ENCODE measurements at regions not wholly inside any gene's neighbourhood (a gene's known extent, or its start where the extent isn't known, plus 50 kb on each side); places are given as distances from the start of the nearest gene placed in this dataset.

GRCh38 chr3:189042832-189043231 is 128.9 kb upstream of the TPRG1 start:
- DNase-seq (ENCODE audit: low read depth in 2 of 2): no peak

GRCh38 chr3:189049458-189050236 is 122.1 kb upstream of the TPRG1 start:
- DNase-seq (ENCODE audit: low read depth in 2 of 2): no peak

GRCh38 chr3:189053322-189053721 is 118.4 kb upstream of the TPRG1 start:
- DNase-seq (ENCODE audit: low read depth in 2 of 2): no peak

GRCh38 chr3:189056646-189057335 is 115.0 kb upstream of the TPRG1 start:
- no peak for DNase-seq (ENCODE audit: low read depth in 2 of 2)

GRCh38 chr3:189057369-189057768 is 114.4 kb upstream of the TPRG1 start:
- DNase-seq (ENCODE audit: low read depth in 2 of 2): no peak

- no peak for DNase-seq (ENCODE audit: low read depth in 2 of 2)
Observed at GRCh38 chr3:189058071-189058470, 113.7 kb upstream of the TPRG1 start.

GRCh38 chr3:189070965-189071364 is 100.8 kb upstream of the TPRG1 start:
- no peak for DNase-seq (ENCODE audit: low read depth in 2 of 2)

GRCh38 chr3:189071446-189071845 is 100.3 kb upstream of the TPRG1 start:
- no peak for DNase-seq (ENCODE audit: low read depth in 2 of 2)

- DNase-seq (ENCODE audit: low read depth in 2 of 2): no peak
Observed at GRCh38 chr3:189076449-189076848, 95.3 kb upstream of the TPRG1 start.

GRCh38 chr3:189080745-189081144 is 91.0 kb upstream of the TPRG1 start:
- DNase-seq (ENCODE audit: low read depth in 2 of 2): no peak

GRCh38 chr3:189082666-189083427 is 88.9 kb upstream of the TPRG1 start:
- no peak for DNase-seq (ENCODE audit: low read depth in 2 of 2)

GRCh38 chr3:189084620-189085019 is 87.2 kb upstream of the TPRG1 start:
- no peak for DNase-seq (ENCODE audit: low read depth in 2 of 2)

- no peak for DNase-seq (ENCODE audit: low read depth in 2 of 2)
Observed at GRCh38 chr3:189092547-189092946, 79.2 kb upstream of the TPRG1 start.

GRCh38 chr3:189094539-189094938 is 77.2 kb upstream of the TPRG1 start:
- no peak for DNase-seq (ENCODE audit: low read depth in 2 of 2)

GRCh38 chr3:189096092-189096491 is 75.7 kb upstream of the TPRG1 start:
- DNase-seq (ENCODE audit: low read depth in 2 of 2): no peak

- DNase-seq (ENCODE audit: low read depth in 2 of 2): no peak
Observed at GRCh38 chr3:189099031-189099471, 72.7 kb upstream of the TPRG1 start.

GRCh38 chr3:189099505-189100290 is 72.1 kb upstream of the TPRG1 start:
- no peak for DNase-seq (ENCODE audit: low read depth in 2 of 2)

- no peak for DNase-seq (ENCODE audit: low read depth in 2 of 2)
Observed at GRCh38 chr3:189100866-189101265, 70.9 kb upstream of the TPRG1 start.

- no peak for DNase-seq (ENCODE audit: low read depth in 2 of 2)
Observed at GRCh38 chr3:189101594-189101993, 70.2 kb upstream of the TPRG1 start.

- no peak for DNase-seq (ENCODE audit: low read depth in 2 of 2)
Observed at GRCh38 chr3:189103208-189103607, 68.6 kb upstream of the TPRG1 start.

GRCh38 chr3:189108067-189108466 is 63.7 kb upstream of the TPRG1 start:
- no peak for DNase-seq (ENCODE audit: low read depth in 2 of 2)

GRCh38 chr3:189108735-189109134 is 63.0 kb upstream of the TPRG1 start:
- no peak for DNase-seq (ENCODE audit: low read depth in 2 of 2)

Data from stimulated activated CD4-positive, alpha-beta T cell treated with anti-CD3 and anti-CD28 coated beads, Interleukin-15, amount 100 ng/mL, for 48 hours (primary cell).